ENCODE measurements at regions not wholly inside any gene's neighbourhood (a gene's known extent, or its start where the extent isn't known, plus 50 kb on each side); places are given as distances from the start of the nearest gene placed in this dataset.

- Mint-ChIP-seq H3K27ac (no peak overlapping the region), H3K9me3 (no peaks in the 10 kb centered on the region), H3K36me3 (ENCODE audit: insufficient read depth in 1 of 3, low read depth in 3 of 3) (no peaks in the 10 kb centered on the region), H3K4me3 (no peak overlapping the region), H3K27me3 (ENCODE audit: low read depth) (peaks cover 9% of the 10 kb centered on the region), H3K4me1 (peaks cover 0 to 5% of the 10 kb centered on the region in 2 experiments; a peak in 1 of 4 replicates)
- H4K5ac ChIP-seq (ENCODE audit: insufficient read length, low read depth, low read length): no peak overlapping the region
- no peak overlapping the region for H3K23ac ChIP-seq (ENCODE audit: insufficient read length, low read depth, low read length)
- no peak overlapping the region for H2BK15ac ChIP-seq (ENCODE audit: low read depth, low read length)
- no peaks in the 10 kb centered on the region for H3K79me1 ChIP-seq (ENCODE audit: insufficient read depth, low read depth, low read length, poor library complexity, severe bottlenecking)
- no peak overlapping the region for H2BK20ac ChIP-seq (ENCODE audit: low read depth, low read length, poor library complexity, severe bottlenecking)
- no peak overlapping the region for H3K56ac ChIP-seq (ENCODE audit: insufficient read length, low read depth, low read length)
- H2BK5ac ChIP-seq (ENCODE audit: insufficient read length, low read length): no peak overlapping the region
- TF ChIP-seq CTCF (conservative IDR thresholded peaks at IDR 0.05): no peak
- no peaks in the 10 kb centered on the region for H3K79me2 ChIP-seq (ENCODE audit: insufficient read depth, low read length)
- H2BK12ac ChIP-seq (ENCODE audit: insufficient read length, low read depth, low read length): no peak overlapping the region
- H3K14ac ChIP-seq (ENCODE audit: insufficient read depth, low read length): no peak overlapping the region
- H3T11ph ChIP-seq (ENCODE audit: low read length): no peak overlapping the region
- no peak overlapping the region for H3K4me2 ChIP-seq (ENCODE audit: insufficient read depth, insufficient read length, low read length)
- no peak overlapping the region for H4K91ac ChIP-seq (ENCODE audit: insufficient read length, low read depth, low read length)
- H2BK120ac ChIP-seq (ENCODE audit: low read depth, low read length, poor library complexity, severe bottlenecking): no peak overlapping the region
- H3K9ac ChIP-seq (ENCODE audit: extremely low read depth, insufficient read length, low read length): no peak overlapping the region
- H2AFZ ChIP-seq (ENCODE audit: low read length): no peak overlapping the region
- H3K4me1 ChIP-seq (ENCODE audit: insufficient read depth, low read length): no peaks in the 10 kb centered on the region
- DNase-seq: no peak
- H2AK5ac ChIP-seq (ENCODE audit: insufficient read length, low read length): no peak overlapping the region
- H3K18ac ChIP-seq (ENCODE audit: insufficient read length, low read depth, low read length): no peak overlapping the region
- H4K8ac ChIP-seq (replicated peaks; ENCODE audit: insufficient read length, low read depth, low read length): no peak overlapping the region
- H3K23me2 ChIP-seq (ENCODE audit: insufficient read length, low read depth, low read length, poor library complexity, severe bottlenecking): no peaks in the 10 kb centered on the region
- no peaks in the 10 kb centered on the region for H3K9me3 ChIP-seq (ENCODE audit: control insufficient read depth, low read depth, low read length)
- H3K27me3 ChIP-seq (ENCODE audit: insufficient read depth, low read length): no peaks in the 10 kb centered on the region
- no peaks in the 10 kb centered on the region for H4K20me1 ChIP-seq (ENCODE audit: control insufficient read depth, insufficient read depth, insufficient read length)
- WGBS (ENCODE audit: extremely low coverage, insufficient read length, low lambda C conversion rate): no CpG with 5 or more reads among the region's 8 CpGs
- no peak overlapping the region for H3K27ac ChIP-seq (ENCODE audit: insufficient read length, low read depth, low read length)
- no peak overlapping the region for H3K4ac ChIP-seq (ENCODE audit: low read depth, low read length)
Measured at GRCh38 chr5:101370181-101370580, 467.1 kb upstream of the ST8SIA4 start.

Data from H9 (cell line).